ENCODE measurements at regions not wholly inside any gene's neighbourhood (a gene's known extent, or its start where the extent isn't known, plus 50 kb on each side); places are given as distances from the start of the nearest gene placed in this dataset.

- TF ChIP-seq POLR2A (IDR thresholded peaks at IDR 0.05) (no peak), EP300 (IDR thresholded peaks at IDR 0.05) (no peak), POLR2AphosphoS5 (IDR thresholded peaks at IDR 0.05) (no peak)
- TF ChIP-seq, protein P1, sequence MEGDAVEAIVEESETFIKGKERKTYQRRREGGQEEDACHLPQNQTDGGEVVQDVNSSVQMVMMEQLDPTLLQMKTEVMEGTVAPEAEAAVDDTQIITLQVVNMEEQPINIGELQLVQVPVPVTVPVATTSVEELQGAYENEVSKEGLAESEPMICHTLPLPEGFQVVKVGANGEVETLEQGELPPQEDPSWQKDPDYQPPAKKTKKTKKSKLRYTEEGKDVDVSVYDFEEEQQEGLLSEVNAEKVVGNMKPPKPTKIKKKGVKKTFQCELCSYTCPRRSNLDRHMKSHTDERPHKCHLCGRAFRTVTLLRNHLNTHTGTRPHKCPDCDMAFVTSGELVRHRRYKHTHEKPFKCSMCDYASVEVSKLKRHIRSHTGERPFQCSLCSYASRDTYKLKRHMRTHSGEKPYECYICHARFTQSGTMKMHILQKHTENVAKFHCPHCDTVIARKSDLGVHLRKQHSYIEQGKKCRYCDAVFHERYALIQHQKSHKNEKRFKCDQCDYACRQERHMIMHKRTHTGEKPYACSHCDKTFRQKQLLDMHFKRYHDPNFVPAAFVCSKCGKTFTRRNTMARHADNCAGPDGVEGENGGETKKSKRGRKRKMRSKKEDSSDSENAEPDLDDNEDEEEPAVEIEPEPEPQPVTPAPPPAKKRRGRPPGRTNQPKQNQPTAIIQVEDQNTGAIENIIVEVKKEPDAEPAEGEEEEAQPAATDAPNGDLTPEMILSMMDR (IDR thresholded peaks at IDR 0.05): no peak
These were observed 144.7 kb downstream of the ENGASE start for GRCh38 chr17:79219208-79219935.
